ENCODE measurements at regions not wholly inside any gene's neighbourhood (a gene's known extent, or its start where the extent isn't known, plus 50 kb on each side); places are given as distances from the start of the nearest gene placed in this dataset.
"Not testable (repeated sequence)": the region's sequence is repeated elsewhere in the genome, so short reads cannot be mapped to it uniquely, and the experiment has no call there.

DNA sequence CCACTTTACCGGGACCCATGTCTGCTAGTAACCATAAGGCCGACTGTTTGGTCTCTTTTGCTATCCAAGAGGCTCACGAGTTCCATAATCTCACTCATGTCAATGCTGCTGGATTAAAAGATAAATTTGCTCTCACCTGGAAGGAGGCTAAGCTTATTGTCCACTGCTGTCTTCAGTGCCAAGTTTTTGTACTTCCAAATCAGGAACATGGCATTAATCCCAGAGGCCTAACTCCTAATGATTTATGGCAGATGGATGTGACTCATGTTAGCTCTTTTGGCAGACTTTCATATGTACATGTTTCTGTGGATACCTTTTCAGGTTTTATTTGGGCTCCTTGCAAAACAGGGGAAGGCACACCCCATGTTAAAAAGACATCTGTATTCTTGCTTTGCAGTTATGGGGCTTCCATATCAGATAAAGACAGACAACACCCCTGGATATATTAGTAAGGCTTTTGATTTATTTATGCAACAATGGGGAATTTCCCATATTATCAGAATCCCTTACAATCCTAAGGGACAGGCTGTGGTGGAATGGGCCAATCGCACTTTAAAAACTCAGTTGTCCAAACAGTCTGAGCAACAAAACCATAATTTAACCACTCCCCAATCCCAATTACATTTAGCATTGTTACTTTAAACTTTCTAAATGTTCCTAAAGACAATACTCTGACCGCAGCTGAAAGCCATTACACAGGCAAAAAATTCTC, 162.7 kb downstream of the IER5 start:
- H3K36me3 ChIP-seq (ENCODE audit: control insufficient read depth in 1 of 2, insufficient read depth in 2 of 2, low read length in 2 of 2), result no peaks in the 10 kb centered on the region
- POLR2A ChIA-PET, result no interaction called here
- no peak overlapping the region for H3K9ac ChIP-seq (ENCODE audit: low read length)
- H3K27ac ChIP-seq (ENCODE audit: low read depth, low read length), result no peak overlapping the region
- no peaks in the 10 kb centered on the region for H3K79me2 ChIP-seq (ENCODE audit: insufficient read depth, low read length)
- no peaks in the 10 kb centered on the region for H3K9me2 ChIP-seq (ENCODE audit: insufficient read depth)
- no peak overlapping the region for H2AFZ ChIP-seq (ENCODE audit: low read depth, low read length, poor library complexity, severe bottlenecking)
- RAD21 ChIA-PET (ENCODE audit: low non-redundant PET in 1 of 2, low total read pairs in 2 of 2, uncharacterized antibody in 2 of 2, unreplicated experiment in 2 of 2), result no interaction called here
- no peak overlapping the region for H3K4me3 ChIP-seq (replicated peaks in 1 of 2; ENCODE audit: low read depth in 1 of 2, low read length in 2 of 2)
- DNase-seq (ENCODE audit: low read depth, low spot score) (peak; percentile 67), ATAC-seq (0 out of 2 replicates have a peak, but pooled peaks have one; percentile 38)
- CTCF ChIA-PET, result no interaction called here
- peak overlapping the region; percentile 60 for H3K4me2 ChIP-seq (ENCODE audit: low read length)
- H4K20me1 ChIP-seq (ENCODE audit: insufficient read depth), result no peaks in the 10 kb centered on the region
- H3K9me3 ChIP-seq (ENCODE audit: control insufficient read depth in 1 of 2, insufficient read depth in 1 of 2, low read depth in 1 of 2, low read length in 2 of 2), result peaks cover 0 to 11% of the 10 kb centered on the region in 2 experiments; a peak in 1 of 4 replicates
- TF ChIP-seq JUND (IDR thresholded peaks at IDR 0.05), result peak; percentile 84
- peak; percentile 68 for TF ChIP-seq SP1 (IDR thresholded peaks at IDR 0.05; ENCODE audit: low read depth)
- peak; percentile 85 for TF ChIP-seq FOSL1 (IDR thresholded peaks at IDR 0.05; ENCODE audit: low read depth)
- peak; percentile 46; the same call in 1 of the 2 replicates for TF ChIP-seq POLR2AphosphoS5 (IDR thresholded peaks at IDR 0.05; ENCODE audit: low read depth, low read length)
- TF ChIP-seq SRF (IDR thresholded peaks at IDR 0.05; ENCODE audit: low read depth), result peak; percentile 74; the same call in 1 of the 2 replicates
- peak; percentile 70; the same call in 1 of the 2 replicates for TF ChIP-seq CBX3 (IDR thresholded peaks at IDR 0.05; ENCODE audit: low read depth)
- TF ChIP-seq, protein P1, sequence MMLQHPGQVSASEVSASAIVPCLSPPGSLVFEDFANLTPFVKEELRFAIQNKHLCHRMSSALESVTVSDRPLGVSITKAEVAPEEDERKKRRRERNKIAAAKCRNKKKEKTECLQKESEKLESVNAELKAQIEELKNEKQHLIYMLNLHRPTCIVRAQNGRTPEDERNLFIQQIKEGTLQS (IDR thresholded peaks at IDR 0.05), result no peak
- no peak for TF ChIP-seq RAD21 (IDR thresholded peaks at IDR 0.05; ENCODE audit: low read depth)
- 0 out of 2 replicates have a peak, but pooled peaks have one; percentile 21 for TF ChIP-seq CEBPB (IDR thresholded peaks at IDR 0.05; ENCODE audit: low read depth)
- intact Hi-C loops (cut with micrococcal nuclease), result no loop called here
- BruUV-seq (replicated peaks), result no TSS peak
- H3K4me1 ChIP-seq (ENCODE audit: control insufficient read depth in 1 of 2, insufficient read depth in 2 of 2, low read length in 2 of 2), result peaks cover 17 to 29% of the 10 kb centered on the region in 2 experiments
- H3K27me3 ChIP-seq (ENCODE audit: insufficient read depth, low read length), result no peaks in the 10 kb centered on the region

DNA sequence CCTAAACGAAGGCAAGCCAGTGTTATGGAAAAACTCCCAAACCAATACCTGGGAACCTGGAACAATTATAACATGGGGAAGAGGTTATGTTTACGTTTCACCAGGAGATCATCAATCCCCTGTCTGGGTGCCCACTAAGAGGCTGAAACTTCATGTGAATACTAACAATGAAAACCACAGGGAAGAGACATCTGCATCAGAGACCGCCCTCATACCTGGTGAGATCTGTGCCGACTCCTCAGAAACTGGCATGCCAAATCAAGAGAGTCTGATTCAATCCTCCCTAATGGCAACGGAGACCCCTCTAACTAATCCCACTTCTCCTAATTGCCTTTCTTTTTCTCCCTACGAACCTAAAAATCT, 163.2 kb downstream of the IER5 start:
- peak overlapping the region; percentile 60 for H3K4me2 ChIP-seq (ENCODE audit: low read length)
- POLR2A ChIA-PET, result no interaction called here
- no peak overlapping the region for H3K9ac ChIP-seq (ENCODE audit: low read length)
- H3K36me3 ChIP-seq (ENCODE audit: control insufficient read depth in 1 of 2, insufficient read depth in 2 of 2, low read length in 2 of 2), result no peaks in the 10 kb centered on the region
- no TSS peak for BruUV-seq (replicated peaks)
- H3K4me3 ChIP-seq (replicated peaks in 1 of 2; ENCODE audit: low read depth in 1 of 2, low read length in 2 of 2), result no peak overlapping the region
- ATAC-seq (no peak), DNase-seq (ENCODE audit: low read depth, low spot score) (no peak)
- intact Hi-C loops (cut with micrococcal nuclease), result no loop called here
- no peak overlapping the region for H3K27ac ChIP-seq (ENCODE audit: low read depth, low read length)
- H3K9me2 ChIP-seq (ENCODE audit: insufficient read depth), result no peaks in the 10 kb centered on the region
- no peaks in the 10 kb centered on the region for H3K79me2 ChIP-seq (ENCODE audit: insufficient read depth, low read length)
- no peaks in the 10 kb centered on the region for H3K27me3 ChIP-seq (ENCODE audit: insufficient read depth, low read length)
- CTCF ChIA-PET, result no interaction called here
- no peak overlapping the region for H2AFZ ChIP-seq (ENCODE audit: low read depth, low read length, poor library complexity, severe bottlenecking)
- H3K9me3 ChIP-seq (ENCODE audit: control insufficient read depth in 1 of 2, insufficient read depth in 1 of 2, low read depth in 1 of 2, low read length in 2 of 2), result peaks cover 0 to 11% of the 10 kb centered on the region in 2 experiments; a peak in 1 of 4 replicates
- RAD21 ChIA-PET (ENCODE audit: low non-redundant PET in 1 of 2, low total read pairs in 2 of 2, uncharacterized antibody in 2 of 2, unreplicated experiment in 2 of 2), result no interaction called here
- TF ChIP-seq, protein P2, sequence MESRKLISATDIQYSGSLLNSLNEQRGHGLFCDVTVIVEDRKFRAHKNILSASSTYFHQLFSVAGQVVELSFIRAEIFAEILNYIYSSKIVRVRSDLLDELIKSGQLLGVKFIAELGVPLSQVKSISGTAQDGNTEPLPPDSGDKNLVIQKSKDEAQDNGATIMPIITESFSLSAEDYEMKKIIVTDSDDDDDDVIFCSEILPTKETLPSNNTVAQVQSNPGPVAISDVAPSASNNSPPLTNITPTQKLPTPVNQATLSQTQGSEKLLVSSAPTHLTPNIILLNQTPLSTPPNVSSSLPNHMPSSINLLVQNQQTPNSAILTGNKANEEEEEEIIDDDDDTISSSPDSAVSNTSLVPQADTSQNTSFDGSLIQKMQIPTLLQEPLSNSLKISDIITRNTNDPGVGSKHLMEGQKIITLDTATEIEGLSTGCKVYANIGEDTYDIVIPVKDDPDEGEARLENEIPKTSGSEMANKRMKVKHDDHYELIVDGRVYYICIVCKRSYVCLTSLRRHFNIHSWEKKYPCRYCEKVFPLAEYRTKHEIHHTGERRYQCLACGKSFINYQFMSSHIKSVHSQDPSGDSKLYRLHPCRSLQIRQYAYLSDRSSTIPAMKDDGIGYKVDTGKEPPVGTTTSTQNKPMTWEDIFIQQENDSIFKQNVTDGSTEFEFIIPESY (IDR thresholded peaks at IDR 0.05; ENCODE audit: extremely low read depth, insufficient replicate concordance, low read length), result no peak
- TF ChIP-seq JUND (IDR thresholded peaks at IDR 0.05) (no peak), POLR2A (IDR thresholded peaks at IDR 0.05; ENCODE audit: borderline replicate concordance, extremely low read depth, insufficient read depth, insufficient read length) (no peak), RAD21 (IDR thresholded peaks at IDR 0.05; ENCODE audit: low read depth) (no peak), YY1 (IDR thresholded peaks at IDR 0.05; ENCODE audit: extremely low read depth, insufficient replicate concordance, low read depth, low read length) (no peak), EZH2phosphoT487 (IDR thresholded peaks at IDR 0.05; ENCODE audit: borderline replicate concordance) (no peak)
- no peaks in the 10 kb centered on the region for H4K20me1 ChIP-seq (ENCODE audit: insufficient read depth)
- H3K4me1 ChIP-seq (ENCODE audit: control insufficient read depth in 1 of 2, insufficient read depth in 2 of 2, low read length in 2 of 2), result peaks cover 17 to 29% of the 10 kb centered on the region in 2 experiments

DNA sequence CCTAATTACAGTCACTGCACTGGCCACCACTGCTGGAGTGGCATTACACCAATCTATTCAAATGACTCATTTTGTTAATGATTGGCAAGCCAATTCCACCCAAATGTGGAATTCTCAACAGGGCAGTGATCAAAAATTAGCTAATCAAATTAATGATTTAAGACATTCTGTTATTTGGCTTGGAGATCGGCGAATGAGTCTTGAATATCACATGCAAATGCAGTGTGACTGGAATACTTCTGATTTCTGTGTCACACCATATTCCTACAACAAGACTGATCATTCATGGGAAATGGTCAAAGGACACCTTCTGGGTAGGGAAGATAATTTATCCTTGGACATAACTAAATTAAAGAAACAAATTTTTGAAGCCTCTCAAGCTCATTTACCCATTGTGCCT, 165.1 kb downstream of the IER5 start:
- H2AFZ ChIP-seq (ENCODE audit: low read depth, low read length, poor library complexity, severe bottlenecking); H3K36me3 ChIP-seq (ENCODE audit: control insufficient read depth in 1 of 2, insufficient read depth in 2 of 2, low read length in 2 of 2); H3K9me2 ChIP-seq (ENCODE audit: insufficient read depth); H3K4me3 ChIP-seq (replicated peaks in 1 of 2; ENCODE audit: low read depth in 1 of 2, low read length in 2 of 2); H3K27ac ChIP-seq (ENCODE audit: low read depth, low read length); H3K27me3 ChIP-seq (ENCODE audit: insufficient read depth, low read length); ATAC-seq; intact Hi-C loops (cut with micrococcal nuclease); H3K79me2 ChIP-seq (ENCODE audit: insufficient read depth, low read length); POLR2A ChIA-PET; CTCF ChIA-PET; DNase-seq (ENCODE audit: low read depth, low spot score); H3K4me2 ChIP-seq (ENCODE audit: low read length); RAD21 ChIA-PET (ENCODE audit: low non-redundant PET in 1 of 2, low total read pairs in 2 of 2, uncharacterized antibody in 2 of 2, unreplicated experiment in 2 of 2); H3K9ac ChIP-seq (ENCODE audit: low read length); BruUV-seq (replicated peaks); H4K20me1 ChIP-seq (ENCODE audit: insufficient read depth): not testable (repeated sequence)
- peaks cover 17 to 29% of the 10 kb centered on the region in 2 experiments for H3K4me1 ChIP-seq (ENCODE audit: control insufficient read depth in 1 of 2, insufficient read depth in 2 of 2, low read length in 2 of 2)
- peaks cover 0 to 11% of the 10 kb centered on the region in 2 experiments; a peak in 1 of 4 replicates for H3K9me3 ChIP-seq (ENCODE audit: control insufficient read depth in 1 of 2, insufficient read depth in 1 of 2, low read depth in 1 of 2, low read length in 2 of 2)
